Hematopoietic multipotent progenitor cell treated with erythropoietin and hydrocortisone succinate and interleukin-3 and kit ligand, for 17 days (in vitro differentiated cells): ENCODE measurements at regions not wholly inside any gene's neighbourhood (a gene's known extent, or its start where the extent isn't known, plus 50 kb on each side); places are given as distances from the start of the nearest gene placed in this dataset.

Source experiments
- DNase-seq: peaks from one replicate; pipeline ENCODE4 v3.0.0-alpha.2; 2015; ENCODE audit warnings: low spot score

GRCh38 chr18:40789286-40789685, 1165.7 kb upstream of the PIK3C3 start:
- DNase-seq = no peak

GRCh38 chr18:40782453-40783130, 1172.4 kb upstream of the PIK3C3 start:
- DNase-seq = no peak

GRCh38 chr18:40769786-40770185, 1185.2 kb upstream of the PIK3C3 start:
- no peak for DNase-seq

- no peak for DNase-seq
Measured at GRCh38 chr18:40760251-40760650, 1194.8 kb upstream of the PIK3C3 start.

GRCh38 chr18:40754477-40754876, 1200.6 kb upstream of the PIK3C3 start:
- no peak for DNase-seq

GRCh38 chr18:40752316-40752715, 1202.7 kb upstream of the PIK3C3 start:
- no peak for DNase-seq

GRCh38 chr18:40751186-40751585, 1203.8 kb upstream of the PIK3C3 start:
- no peak for DNase-seq

GRCh38 chr18:40739029-40739428, 1216.0 kb upstream of the PIK3C3 start:
- DNase-seq = no peak

GRCh38 chr18:40738321-40738880, 1216.6 kb upstream of the PIK3C3 start:
- no peak for DNase-seq

GRCh38 chr18:40708726-40709125, 1246.3 kb upstream of the PIK3C3 start:
- no peak for DNase-seq

- DNase-seq = no peak
Measured at GRCh38 chr18:40707797-40708196, 1247.2 kb upstream of the PIK3C3 start.

- no peak for DNase-seq
Measured at GRCh38 chr18:40698129-40698528, 1256.9 kb upstream of the PIK3C3 start.

- no peak for DNase-seq
Measured at GRCh38 chr18:40695526-40695925, 1259.5 kb upstream of the PIK3C3 start.

- DNase-seq = no peak
Measured at GRCh38 chr18:40692871-40693270, 1262.2 kb upstream of the PIK3C3 start.

- DNase-seq = no peak
Measured at GRCh38 chr18:40690062-40690461, 1265.0 kb upstream of the PIK3C3 start.

- DNase-seq = no peak
Measured at GRCh38 chr18:40687399-40687798, 1267.6 kb upstream of the PIK3C3 start.

- no peak for DNase-seq
Measured at GRCh38 chr18:40686836-40687235, 1268.2 kb upstream of the PIK3C3 start.

- no peak for DNase-seq
Measured at GRCh38 chr18:40685219-40685618, 1269.8 kb upstream of the PIK3C3 start.

GRCh38 chr18:40678318-40678717, 1276.7 kb upstream of the PIK3C3 start:
- DNase-seq = no peak

GRCh38 chr18:40676668-40677067, 1278.4 kb upstream of the PIK3C3 start:
- DNase-seq = no peak

- DNase-seq = no peak
Measured at GRCh38 chr18:40673150-40673549, 1281.9 kb upstream of the PIK3C3 start.

- DNase-seq = no peak
Measured at GRCh38 chr18:40672590-40672989, 1282.4 kb upstream of the PIK3C3 start.

- DNase-seq = no peak
Measured at GRCh38 chr18:40670668-40671375, 1284.2 kb upstream of the PIK3C3 start.
